PFSK-1 (cell line): ENCODE measurements at regions not wholly inside any gene's neighbourhood (a gene's known extent, or its start where the extent isn't known, plus 50 kb on each side); places are given as distances from the start of the nearest gene placed in this dataset.

ENCODE experiments used
- FOXP2 ChIP-seq: optimal IDR thresholded peaks from 2 replicates; pipeline ENCODE3; 2011; ENCODE audit warnings: borderline replicate concordance, control low read depth, inconsistent platforms; ENCODE audit not compliant: insufficient read depth; ENCODE audit errors: extremely low read length, extremely low read depth
- POLR2AphosphoS5 ChIP-seq: IDR thresholded peaks from 2 replicates; pipeline ENCODE4 v1.6.1; 2012; ENCODE audit warnings: low read depth, mild to moderate bottlenecking, control low read depth, low read length, moderate library complexity
- SIN3A ChIP-seq: IDR thresholded peaks from 2 replicates; pipeline ENCODE4 v1.6.1; 2012; ENCODE audit warnings: mild to moderate bottlenecking, low read length, moderate library complexity, borderline replicate concordance; ENCODE audit not compliant: insufficient read depth
- TAF1 ChIP-seq: IDR thresholded peaks from 2 replicates; pipeline ENCODE4 v1.6.1; 2012; ENCODE audit warnings: low read length, control low read depth, borderline replicate concordance; ENCODE audit not compliant: insufficient read depth
- TF ChIP-seq, protein P1 (sequence below), 2 experiments: IDR thresholded peaks; 2 replicates each; pipeline versions ENCODE4 v1.6.1 to v1.8.0; 2011 to 2012; ENCODE audit warnings: low read depth in 2 of 2, low read length in 2 of 2, control low read depth in 1 of 2, inconsistent platforms in 1 of 2, mild to moderate bottlenecking in 1 of 2, moderate library complexity in 1 of 2; ENCODE audit not compliant: insufficient read depth in 1 of 2

DNA sequence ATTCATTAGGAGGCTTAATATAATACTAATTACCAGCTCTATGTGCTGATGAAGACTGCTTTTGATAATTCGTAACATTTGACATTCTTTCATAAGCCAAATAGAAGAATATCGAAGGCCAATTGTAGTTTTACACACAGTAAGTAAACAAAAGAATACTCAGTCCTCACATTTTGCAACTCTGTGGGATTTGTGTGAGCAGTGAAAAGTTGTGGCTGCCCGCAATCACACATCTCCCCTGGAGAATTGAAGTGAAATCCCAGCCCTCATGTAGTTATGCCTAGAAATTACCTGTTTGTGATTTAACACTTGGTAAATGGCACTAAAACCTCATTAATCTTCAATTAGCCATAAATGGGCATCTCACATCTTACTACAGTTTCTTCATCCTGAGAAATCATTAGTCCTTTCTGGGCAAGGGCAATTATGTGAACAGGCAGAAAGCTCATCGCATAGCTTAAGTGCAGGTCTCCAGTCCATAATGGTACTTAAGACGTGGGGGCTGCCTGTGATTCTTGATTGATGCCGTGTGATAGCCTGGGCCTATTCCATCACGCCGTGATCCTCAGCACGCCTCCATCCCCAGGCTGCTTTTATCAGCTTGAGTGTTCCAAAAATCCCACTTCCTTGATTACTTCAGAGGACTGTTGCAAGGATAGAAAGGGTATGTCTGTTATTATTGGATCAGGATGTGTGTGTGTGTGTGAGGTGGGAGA lies 97.9 kb upstream of the METTL14 start:
- TF ChIP-seq POLR2AphosphoS5 (no peak), SIN3A (no peak), FOXP2 (no peak), TAF1 (no peak)
- TF ChIP-seq, protein P1, sequence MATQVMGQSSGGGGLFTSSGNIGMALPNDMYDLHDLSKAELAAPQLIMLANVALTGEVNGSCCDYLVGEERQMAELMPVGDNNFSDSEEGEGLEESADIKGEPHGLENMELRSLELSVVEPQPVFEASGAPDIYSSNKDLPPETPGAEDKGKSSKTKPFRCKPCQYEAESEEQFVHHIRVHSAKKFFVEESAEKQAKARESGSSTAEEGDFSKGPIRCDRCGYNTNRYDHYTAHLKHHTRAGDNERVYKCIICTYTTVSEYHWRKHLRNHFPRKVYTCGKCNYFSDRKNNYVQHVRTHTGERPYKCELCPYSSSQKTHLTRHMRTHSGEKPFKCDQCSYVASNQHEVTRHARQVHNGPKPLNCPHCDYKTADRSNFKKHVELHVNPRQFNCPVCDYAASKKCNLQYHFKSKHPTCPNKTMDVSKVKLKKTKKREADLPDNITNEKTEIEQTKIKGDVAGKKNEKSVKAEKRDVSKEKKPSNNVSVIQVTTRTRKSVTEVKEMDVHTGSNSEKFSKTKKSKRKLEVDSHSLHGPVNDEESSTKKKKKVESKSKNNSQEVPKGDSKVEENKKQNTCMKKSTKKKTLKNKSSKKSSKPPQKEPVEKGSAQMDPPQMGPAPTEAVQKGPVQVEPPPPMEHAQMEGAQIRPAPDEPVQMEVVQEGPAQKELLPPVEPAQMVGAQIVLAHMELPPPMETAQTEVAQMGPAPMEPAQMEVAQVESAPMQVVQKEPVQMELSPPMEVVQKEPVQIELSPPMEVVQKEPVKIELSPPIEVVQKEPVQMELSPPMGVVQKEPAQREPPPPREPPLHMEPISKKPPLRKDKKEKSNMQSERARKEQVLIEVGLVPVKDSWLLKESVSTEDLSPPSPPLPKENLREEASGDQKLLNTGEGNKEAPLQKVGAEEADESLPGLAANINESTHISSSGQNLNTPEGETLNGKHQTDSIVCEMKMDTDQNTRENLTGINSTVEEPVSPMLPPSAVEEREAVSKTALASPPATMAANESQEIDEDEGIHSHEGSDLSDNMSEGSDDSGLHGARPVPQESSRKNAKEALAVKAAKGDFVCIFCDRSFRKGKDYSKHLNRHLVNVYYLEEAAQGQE (IDR thresholded peaks at IDR 0.05; ENCODE audit: insufficient read depth in 1 of 2, low read depth in 2 of 2, low read length in 2 of 2) = no peak

DNA sequence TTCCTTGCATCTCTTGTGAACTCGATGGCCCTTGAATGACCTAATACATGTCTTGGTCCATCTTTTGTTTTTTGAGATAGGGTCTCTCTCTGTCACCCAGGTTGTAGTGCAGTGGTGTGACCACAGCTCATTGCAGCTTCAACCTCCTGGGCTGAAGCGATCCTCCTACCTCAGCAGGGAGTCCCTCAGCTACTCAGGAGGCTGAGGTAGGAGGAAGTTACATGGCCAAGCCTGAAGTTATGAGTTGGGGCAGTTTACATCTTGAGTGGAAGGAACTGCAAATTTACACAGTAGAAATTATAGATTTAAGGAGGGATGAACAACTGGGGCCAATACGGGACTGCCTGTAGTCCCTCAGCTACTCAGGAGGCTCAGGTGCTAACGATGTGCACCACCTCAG lies 97.2 kb upstream of the METTL14 start:
- TF ChIP-seq POLR2AphosphoS5 = no peak
- TF ChIP-seq SIN3A = no peak
- TF ChIP-seq, protein P1 (IDR thresholded peaks at IDR 0.05; ENCODE audit: insufficient read depth in 1 of 2, low read depth in 2 of 2, low read length in 2 of 2) = no peak
- TF ChIP-seq TAF1 = no peak
- no peak for TF ChIP-seq FOXP2

DNA sequence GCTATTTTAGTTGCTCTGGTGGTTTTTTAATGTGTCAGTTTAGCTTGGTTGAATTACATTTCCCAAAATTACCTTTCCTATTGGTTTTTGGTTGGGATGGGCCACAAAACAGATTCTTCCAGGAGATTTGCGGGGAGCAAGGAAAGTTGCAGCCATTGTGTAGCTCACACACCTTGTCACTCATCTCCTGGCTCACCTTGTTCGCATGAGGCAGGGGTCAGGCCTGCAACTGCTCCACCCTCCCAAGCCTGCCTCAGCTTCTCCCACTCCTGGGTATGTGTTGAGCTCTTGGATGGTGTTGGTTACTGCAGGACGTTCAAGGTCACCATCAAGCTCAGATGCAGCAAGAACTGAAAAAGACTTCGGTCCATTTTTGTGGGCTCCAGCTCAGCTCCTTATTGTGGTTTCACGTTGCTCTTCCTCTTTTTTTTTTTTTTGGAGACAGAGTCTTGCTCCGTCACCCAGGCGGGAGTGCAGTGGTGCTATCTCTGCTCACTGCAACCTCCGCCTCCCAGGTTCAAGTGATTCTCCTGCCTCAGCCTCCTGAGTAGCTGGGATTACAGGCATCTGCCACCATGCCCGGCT lies 95.6 kb upstream of the METTL14 start:
- TF ChIP-seq FOXP2 (no peak), TAF1 (no peak), SIN3A (no peak), POLR2AphosphoS5 (no peak)
- TF ChIP-seq, protein P1 (IDR thresholded peaks at IDR 0.05; ENCODE audit: insufficient read depth in 1 of 2, low read depth in 2 of 2, low read length in 2 of 2) = no peak

DNA sequence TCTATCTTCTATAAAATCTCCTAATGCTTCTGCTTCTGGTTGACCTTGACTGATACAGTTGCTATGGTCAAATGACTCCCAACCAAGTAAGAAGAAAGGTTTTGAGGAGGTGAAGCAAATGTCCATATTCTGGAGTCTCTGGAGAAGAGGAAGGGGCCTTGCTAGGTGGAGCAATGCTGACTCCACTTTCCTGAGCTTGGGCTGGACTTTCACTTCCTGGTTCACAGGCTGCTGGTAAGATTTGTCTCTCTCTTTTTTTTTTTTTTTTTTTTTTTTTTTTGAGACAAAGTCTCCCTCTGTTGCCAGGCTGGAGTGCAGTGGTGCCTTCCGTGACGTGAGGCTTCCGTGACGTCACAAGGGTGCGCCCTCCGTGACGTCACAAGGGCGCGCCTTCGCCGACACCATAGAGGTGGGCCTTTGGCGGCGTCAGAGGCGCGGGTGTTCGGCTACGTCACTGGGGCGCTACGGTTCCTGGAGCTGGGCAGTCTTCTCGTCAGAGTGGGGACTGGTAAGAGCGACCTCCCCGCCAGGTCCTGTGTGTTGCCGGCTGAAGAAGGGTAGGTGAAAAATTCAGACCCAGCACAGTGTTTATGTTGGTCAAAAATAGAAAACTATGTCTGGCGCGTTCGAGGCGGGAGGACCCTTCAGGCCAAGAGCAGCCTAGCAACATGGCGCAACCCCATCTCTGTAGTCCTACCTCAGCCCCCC lies 93.7 kb upstream of the METTL14 start:
- TF ChIP-seq TAF1 (peak; percentile 61; the same call in 1 of the 2 replicates), POLR2AphosphoS5 (peak; percentile 67; the same call in 1 of the 2 replicates)

DNA sequence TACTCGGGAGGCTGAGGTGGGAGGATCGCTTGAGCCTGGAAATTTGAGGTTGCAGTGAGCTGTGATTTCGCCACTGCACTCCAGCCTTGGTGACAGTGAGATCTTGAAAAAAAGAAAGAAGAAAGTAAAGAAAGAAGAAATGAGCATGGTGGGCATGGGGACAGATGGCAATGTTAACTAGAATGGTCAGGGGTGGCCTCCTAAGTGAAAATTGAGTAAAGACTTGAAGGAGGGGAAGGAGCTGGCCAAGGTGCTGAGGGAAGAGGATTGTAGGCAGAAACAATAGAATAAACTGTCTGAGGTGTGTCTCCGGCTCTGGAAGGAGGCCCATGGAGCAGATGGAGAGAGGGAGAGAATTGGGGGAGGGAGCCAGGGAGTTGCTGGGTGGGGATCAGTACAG lies 60.1 kb upstream of the METTL14 start:
- TF ChIP-seq, protein P1 (IDR thresholded peaks at IDR 0.05; ENCODE audit: insufficient read depth in 1 of 2, low read depth in 2 of 2, low read length in 2 of 2) = peak in 1 of 2 experiments; percentile 56; a peak in 1 of 4 replicates
